NB4 (cell line): ENCODE measurements at regions not wholly inside any gene's neighbourhood (a gene's known extent, or its start where the extent isn't known, plus 50 kb on each side); places are given as distances from the start of the nearest gene placed in this dataset.

Experiments
- DNase-seq: peaks from one replicate; pipeline ENCODE4 v3.0.0; 2010; ENCODE audit warnings: low read depth
- H3K4me3 ChIP-seq: one replicate; pipeline ENCODE4 v1.5.1; 2011; ENCODE audit warnings: mild to moderate bottlenecking, low read depth, low read length, moderate library complexity
- MYC ChIP-seq: IDR thresholded peaks from 2 replicates; pipeline ENCODE4 v1.6.1; 2011; ENCODE audit warnings: low read depth, low read length
- POLR2A ChIP-seq: IDR thresholded peaks from 2 replicates; pipeline ENCODE4 v1.6.1; 2011; ENCODE audit warnings: mild to moderate bottlenecking; ENCODE audit not compliant: insufficient read length; ENCODE audit errors: extremely low read depth
- TF ChIP-seq, protein P1 (sequence below): IDR thresholded peaks from one replicate; pipeline ENCODE4 v1.5.1; 2012; ENCODE audit warnings: low read depth, low read length
- TF ChIP-seq, protein P2 (sequence below): IDR thresholded peaks from 2 replicates; pipeline ENCODE4 v1.6.1; 2011; ENCODE audit warnings: low read depth, low read length

DNA sequence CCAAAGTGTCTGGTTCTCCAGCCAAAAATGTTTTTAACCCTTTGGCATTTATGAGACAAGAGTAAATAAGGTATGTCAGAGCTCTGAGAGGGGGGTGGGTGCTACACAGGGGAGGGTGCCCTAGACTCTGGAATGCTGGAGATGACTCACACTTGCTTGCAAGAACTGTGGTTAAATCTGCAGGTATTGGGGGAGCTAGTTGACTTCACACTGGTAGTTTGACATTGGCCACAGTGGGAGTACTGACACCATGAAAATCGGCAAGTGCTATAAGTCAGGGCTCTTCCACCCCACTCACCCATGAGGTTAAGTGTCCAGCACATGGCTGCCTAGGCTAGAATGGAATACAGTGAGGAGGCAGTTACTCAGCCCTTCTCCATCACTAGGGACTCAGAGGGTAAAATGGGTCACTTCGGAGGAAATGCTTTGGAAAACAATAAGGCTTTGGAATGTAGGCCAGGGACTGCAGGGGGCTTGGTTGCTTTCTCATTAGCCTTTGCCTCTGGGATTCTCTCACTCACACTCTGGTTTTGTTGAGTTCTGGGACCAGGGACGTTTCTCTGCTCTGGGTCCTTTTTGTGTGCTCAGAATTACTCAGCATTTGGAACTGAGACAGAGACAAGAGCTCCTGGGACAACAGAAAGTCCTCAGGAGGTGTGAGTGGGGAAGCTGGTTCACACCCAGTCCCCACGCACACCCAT lies 91.6 kb downstream of the ACKR3 start:
- no peak for DNase-seq
- TF ChIP-seq, protein P1, sequence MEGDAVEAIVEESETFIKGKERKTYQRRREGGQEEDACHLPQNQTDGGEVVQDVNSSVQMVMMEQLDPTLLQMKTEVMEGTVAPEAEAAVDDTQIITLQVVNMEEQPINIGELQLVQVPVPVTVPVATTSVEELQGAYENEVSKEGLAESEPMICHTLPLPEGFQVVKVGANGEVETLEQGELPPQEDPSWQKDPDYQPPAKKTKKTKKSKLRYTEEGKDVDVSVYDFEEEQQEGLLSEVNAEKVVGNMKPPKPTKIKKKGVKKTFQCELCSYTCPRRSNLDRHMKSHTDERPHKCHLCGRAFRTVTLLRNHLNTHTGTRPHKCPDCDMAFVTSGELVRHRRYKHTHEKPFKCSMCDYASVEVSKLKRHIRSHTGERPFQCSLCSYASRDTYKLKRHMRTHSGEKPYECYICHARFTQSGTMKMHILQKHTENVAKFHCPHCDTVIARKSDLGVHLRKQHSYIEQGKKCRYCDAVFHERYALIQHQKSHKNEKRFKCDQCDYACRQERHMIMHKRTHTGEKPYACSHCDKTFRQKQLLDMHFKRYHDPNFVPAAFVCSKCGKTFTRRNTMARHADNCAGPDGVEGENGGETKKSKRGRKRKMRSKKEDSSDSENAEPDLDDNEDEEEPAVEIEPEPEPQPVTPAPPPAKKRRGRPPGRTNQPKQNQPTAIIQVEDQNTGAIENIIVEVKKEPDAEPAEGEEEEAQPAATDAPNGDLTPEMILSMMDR, result no peak
- TF ChIP-seq MYC, result no peak
- TF ChIP-seq POLR2A, result no peak
- TF ChIP-seq, protein P2, sequence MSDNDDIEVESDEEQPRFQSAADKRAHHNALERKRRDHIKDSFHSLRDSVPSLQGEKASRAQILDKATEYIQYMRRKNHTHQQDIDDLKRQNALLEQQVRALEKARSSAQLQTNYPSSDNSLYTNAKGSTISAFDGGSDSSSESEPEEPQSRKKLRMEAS, result no peak
- no peak overlapping the region for H3K4me3 ChIP-seq

DNA sequence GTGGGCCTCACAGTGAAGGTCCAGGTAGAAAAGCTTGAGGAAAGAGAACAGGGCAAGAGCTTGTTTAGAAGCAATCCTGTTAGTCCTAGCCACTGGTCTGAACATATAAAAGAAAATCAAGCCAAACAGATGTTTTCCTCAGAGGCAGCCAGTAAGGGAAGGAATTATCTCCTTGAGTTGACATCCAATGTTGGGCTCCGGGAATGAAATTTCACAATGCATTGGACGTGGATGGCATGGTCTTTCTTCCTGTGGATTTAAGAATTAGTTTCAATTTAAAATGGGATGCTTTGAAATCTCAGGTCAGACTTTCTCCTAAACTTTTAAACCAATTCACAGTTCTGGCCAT lies 92.1 kb downstream of the ACKR3 start:
- H3K4me3 ChIP-seq, result no peak overlapping the region
- no peak for DNase-seq
- TF ChIP-seq MYC (no peak), POLR2A (no peak)
- TF ChIP-seq, protein P2, result no peak
- TF ChIP-seq, protein P1, result no peak

DNA sequence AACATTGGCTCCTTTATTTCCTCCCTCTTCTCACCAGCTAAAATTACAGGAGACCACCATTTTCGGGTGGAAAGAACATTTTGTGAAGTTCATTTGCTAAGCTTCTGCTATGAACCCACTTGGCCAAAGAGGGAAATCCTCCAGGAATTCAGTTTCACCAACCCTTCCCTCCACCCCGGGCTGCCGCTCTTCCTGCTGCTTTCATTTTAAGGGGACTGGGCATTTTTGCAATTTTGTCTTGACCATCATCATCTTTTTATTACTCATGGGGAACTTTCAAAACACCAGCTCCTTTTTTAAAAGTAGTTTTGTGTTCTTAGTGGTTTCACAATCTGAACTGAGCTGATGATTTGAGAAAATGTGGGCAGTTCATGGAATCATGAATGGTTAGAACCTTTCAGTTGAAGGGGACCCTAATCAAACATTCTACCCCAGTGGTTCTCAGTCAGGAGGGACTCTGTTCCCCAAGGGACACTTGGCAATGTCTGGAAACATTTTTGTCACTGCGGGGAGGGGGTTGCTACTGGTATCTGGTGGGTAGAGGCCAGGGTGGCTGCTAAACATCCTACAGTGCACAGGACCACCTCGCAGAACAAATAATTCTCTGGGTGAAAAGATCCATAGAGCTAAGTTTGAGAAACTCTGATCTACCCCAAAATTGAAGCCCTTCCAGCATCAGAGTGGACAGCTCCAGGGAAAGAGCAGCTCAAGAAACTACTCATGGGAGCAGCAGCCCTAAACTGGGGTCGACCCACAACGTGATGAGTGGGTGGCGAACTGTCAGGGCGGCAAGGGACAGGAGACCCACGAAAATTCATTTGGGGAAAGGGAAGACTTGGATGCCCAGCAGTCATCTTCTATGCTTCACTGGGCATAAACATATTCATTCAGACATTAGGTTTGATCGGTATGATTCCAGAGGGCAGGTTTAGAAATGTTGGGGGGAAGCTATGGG lies 92.9 kb downstream of the ACKR3 start:
- TF ChIP-seq POLR2A (no peak), MYC (no peak)
- TF ChIP-seq, protein P1, result no peak
- TF ChIP-seq, protein P2, result no peak
- H3K4me3 ChIP-seq, result no peak overlapping the region

DNA sequence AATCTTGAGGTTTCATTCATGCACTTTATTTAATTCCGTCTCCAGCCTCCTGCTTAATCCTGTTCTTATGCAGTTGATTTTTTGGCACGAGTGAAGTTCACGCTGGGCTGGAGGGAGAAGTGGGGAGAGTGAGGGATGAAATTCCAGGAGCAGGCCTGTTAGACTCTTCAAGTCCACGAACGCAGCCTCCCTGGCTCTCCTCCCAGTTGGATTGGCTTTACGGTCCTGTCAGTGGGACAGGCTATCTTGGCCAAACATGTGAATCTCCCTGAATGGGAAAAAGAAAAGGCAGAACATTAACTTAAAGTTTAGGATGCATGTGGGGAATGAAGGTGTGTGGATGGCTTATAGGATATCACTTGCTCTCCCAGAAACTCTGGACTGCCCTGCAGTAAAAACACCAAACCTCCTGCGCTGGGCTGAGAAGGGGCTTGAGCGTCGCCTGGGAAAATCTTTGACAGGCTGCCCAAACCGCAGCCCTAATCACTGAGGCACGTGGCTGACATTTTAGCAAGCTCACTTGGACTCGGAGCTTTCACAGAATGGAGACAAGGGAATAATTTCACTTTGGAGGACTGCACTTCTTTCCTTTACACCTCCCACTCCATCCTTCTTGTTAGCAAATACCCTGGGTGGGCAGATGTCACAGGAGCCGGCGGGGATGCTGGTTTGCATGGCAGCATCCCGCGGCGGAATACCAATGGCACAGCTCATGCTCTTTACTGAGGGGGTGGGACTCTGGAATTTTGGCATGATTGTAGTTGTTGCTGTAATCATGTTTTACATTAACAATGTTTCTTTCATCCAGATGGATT lies 93.9 kb downstream of the ACKR3 start:
- TF ChIP-seq MYC (no peak), POLR2A (no peak)
- TF ChIP-seq, protein P1, result no peak
- TF ChIP-seq, protein P2, result no peak

More for the DNA sequence above, 92.9 kb downstream of the ACKR3 start:
- DNase-seq, result no peak

DNA sequence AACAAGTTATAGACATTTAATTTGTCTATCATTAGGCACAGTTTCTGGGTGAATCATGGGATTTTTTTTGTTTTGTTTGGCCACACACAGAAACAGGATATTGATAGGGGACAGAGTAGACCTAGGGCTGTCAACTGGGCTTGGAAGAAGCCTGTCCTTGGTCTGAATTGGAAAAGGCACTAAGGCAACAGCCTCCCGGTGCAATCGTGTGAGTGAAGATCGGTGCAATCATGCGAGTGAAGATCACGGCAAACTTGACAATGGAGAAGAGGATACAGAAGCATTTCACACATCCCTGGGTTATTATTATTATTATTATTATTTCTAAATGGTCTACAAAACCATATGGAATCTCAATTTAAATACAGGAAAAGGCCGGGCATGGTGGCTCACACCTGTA lies 94.5 kb downstream of the ACKR3 start:
- no peak for DNase-seq
- no peak overlapping the region for H3K4me3 ChIP-seq
- no peak for TF ChIP-seq POLR2A
- TF ChIP-seq, protein P2, result no peak
- TF ChIP-seq, protein P1, result no peak
- no peak for TF ChIP-seq MYC

More for the DNA sequence above, 93.9 kb downstream of the ACKR3 start:
- no peak for DNase-seq
- no peak overlapping the region for H3K4me3 ChIP-seq
